SK-N-SH treated with all-trans-retinoic acid at 6 μM for 48 hours (cell line): ENCODE measurements at regions not wholly inside any gene's neighbourhood (a gene's known extent, or its start where the extent isn't known, plus 50 kb on each side); places are given as distances from the start of the nearest gene placed in this dataset.

Experiments used
- ATAC-seq: fragments of 200-7000 bp; cut with Tn5 transposase; 3 replicates; pipeline ENCODE4 v1.9.1; 2020; ENCODE audit warnings: mild to moderate bottlenecking, moderate library complexity
- ARNTL ChIP-seq: fragments of 450-650 bp; formaldehyde crosslinking; IDR thresholded peaks from 2 replicates; pipeline ENCODE4 v1.5.0; 2020; ENCODE audit warnings: low read depth, mild to moderate bottlenecking, moderate library complexity, borderline replicate concordance
- CREB5 ChIP-seq: fragments of 250-450 bp; sonication (Bioruptor Pico); IDR thresholded peaks from 2 replicates; pipeline ENCODE4 v1.5.1; 2020; ENCODE audit warnings: low read depth, mild to moderate bottlenecking, moderate library complexity
- CSDC2 ChIP-seq: fragments of 250-450 bp; sonication (Bioruptor Pico); IDR thresholded peaks from 2 replicates; pipeline ENCODE4 v1.5.0; 2020; ENCODE audit warnings: mild to moderate bottlenecking, moderate library complexity
- CSRNP3 ChIP-seq: fragments of 250-450 bp; sonication (Bioruptor Pico); IDR thresholded peaks from 2 replicates; pipeline ENCODE4 v1.5.1; 2021; ENCODE audit warnings: mild to moderate bottlenecking, moderate library complexity
- ESRRG ChIP-seq: fragments of 250-450 bp; sonication (Bioruptor Pico); IDR thresholded peaks from 2 replicates; pipeline ENCODE4 v1.6.1; 2021; ENCODE audit warnings: mild to moderate bottlenecking
- GLIS3 ChIP-seq: fragments of 250-450 bp; sonication (Bioruptor Pico); IDR thresholded peaks from 2 replicates; pipeline ENCODE4 v1.5.0; 2020; ENCODE audit warnings: mild to moderate bottlenecking, moderate library complexity
- OSR1 ChIP-seq: fragments of 250-450 bp; sonication (Bioruptor Pico); IDR thresholded peaks from 2 replicates; pipeline ENCODE4 v1.8.0; 2022; ENCODE audit warnings: moderate library complexity, mild to moderate bottlenecking, inconsistent platforms
- PATZ1 ChIP-seq: fragments of 250-450 bp; sonication (Bioruptor Pico); IDR thresholded peaks from 2 replicates; pipeline ENCODE4 v1.8.0; 2020; ENCODE audit warnings: mild to moderate bottlenecking, moderate library complexity, borderline replicate concordance
- POU6F1 ChIP-seq: fragments of 250-450 bp; sonication (Bioruptor Pico); IDR thresholded peaks from 2 replicates; pipeline ENCODE4 v1.8.0; 2021; ENCODE audit warnings: low read depth, mild to moderate bottlenecking, moderate library complexity, borderline replicate concordance
- PPARA ChIP-seq: fragments of 250-450 bp; sonication (Bioruptor Pico); IDR thresholded peaks from 2 replicates; pipeline ENCODE4 v1.5.0; 2020; ENCODE audit warnings: mild to moderate bottlenecking, borderline replicate concordance
- RARB ChIP-seq: fragments of 250-450 bp; sonication (Bioruptor Pico); IDR thresholded peaks from 2 replicates; pipeline ENCODE4 v1.8.0; 2021; ENCODE audit warnings: mild to moderate bottlenecking, moderate library complexity
- SNAI2 ChIP-seq: fragments of 250-450 bp; sonication (Bioruptor Pico); IDR thresholded peaks from 2 replicates; pipeline ENCODE4 v1.5.0; 2020; ENCODE audit warnings: mild to moderate bottlenecking, moderate library complexity
- TSHZ2 ChIP-seq: fragments of 250-450 bp; sonication (Bioruptor Pico); IDR thresholded peaks from 2 replicates; pipeline ENCODE4 v1.5.0; 2020; ENCODE audit warnings: mild to moderate bottlenecking, moderate library complexity
- ZC3H10 ChIP-seq: fragments of 250-450 bp; sonication (Bioruptor Pico); IDR thresholded peaks from 2 replicates; pipeline ENCODE4 v1.5.1; 2021; ENCODE audit warnings: mild to moderate bottlenecking, moderate library complexity
- ZFP3 ChIP-seq: fragments of 250-450 bp; sonication (Bioruptor Pico); IDR thresholded peaks from 2 replicates; pipeline ENCODE4 v1.5.0; 2020; ENCODE audit warnings: mild to moderate bottlenecking, moderate library complexity
- ZFP30 ChIP-seq: fragments of 450-650 bp; formaldehyde crosslinking; IDR thresholded peaks from 2 replicates; pipeline ENCODE4 v1.5.0; 2022; ENCODE audit warnings: mild to moderate bottlenecking, moderate library complexity
- ZNF565 ChIP-seq: fragments of 450-650 bp; formaldehyde crosslinking; conservative IDR thresholded peaks from 2 replicates; pipeline ENCODE4 v1.5.0; 2020; ENCODE audit warnings: low read depth, mild to moderate bottlenecking, moderate library complexity
- ZNF70 ChIP-seq: fragments of 450-650 bp; formaldehyde crosslinking; IDR thresholded peaks from 2 replicates; pipeline ENCODE4 v1.5.0; 2020; ENCODE audit warnings: mild to moderate bottlenecking, moderate library complexity
- ZNF8 ChIP-seq: fragments of 450-650 bp; formaldehyde crosslinking; IDR thresholded peaks from 2 replicates; pipeline ENCODE4 v1.5.0; 2020; ENCODE audit warnings: mild to moderate bottlenecking, moderate library complexity

- no peak for TF ChIP-seq CSRNP3 (CRISPR knock-in tag)
- TF ChIP-seq PATZ1 = no peak
These were observed 233.3 kb downstream of the INSIG2 start (continued) for GRCh38 chr2:118321432-118322105.

- ATAC-seq = no peak
- TF ChIP-seq OSR1 (CRISPR knock-in tag) = no peak
- TF ChIP-seq POU6F1 (CRISPR knock-in tag) = no peak
- TF ChIP-seq ESRRG (CRISPR knock-in tag) = no peak
- TF ChIP-seq GLIS3 (CRISPR knock-in tag) = no peak
- TF ChIP-seq TSHZ2 (CRISPR knock-in tag) = no peak
- TF ChIP-seq ZFP30 = no peak
- no peak for TF ChIP-seq ARNTL (CRISPR knock-in tag)
- no peak for TF ChIP-seq ZC3H10
- no peak for TF ChIP-seq CREB5
- no peak for TF ChIP-seq PATZ1
- TF ChIP-seq PPARA (CRISPR knock-in tag) = no peak
- TF ChIP-seq RARB (CRISPR knock-in tag) = no peak
- no peak for TF ChIP-seq SNAI2
- TF ChIP-seq ZNF70 (CRISPR knock-in tag) = no peak
- no peak for TF ChIP-seq ZNF565 (CRISPR knock-in tag)
- no peak for TF ChIP-seq ZNF8 (CRISPR knock-in tag)
- no peak for TF ChIP-seq CSDC2 (CRISPR knock-in tag)
- TF ChIP-seq ZFP3 (CRISPR knock-in tag) = no peak
These were observed 232.4 kb downstream of the INSIG2 start for GRCh38 chr2:118320658-118321057.

GRCh38 chr2:118320196-118320595, 231.9 kb downstream of the INSIG2 start:
- ATAC-seq = no peak
- TF ChIP-seq ARNTL (CRISPR knock-in tag) (no peak), ZNF8 (CRISPR knock-in tag) (no peak)
- TF ChIP-seq, all 23 proteins: peak for 0
